Bronchial epithelial cell (primary cell): ENCODE measurements at regions not wholly inside any gene's neighbourhood (a gene's known extent, or its start where the extent isn't known, plus 50 kb on each side); places are given as distances from the start of the nearest gene placed in this dataset.
"Not testable (repeated sequence)": the region's sequence is repeated elsewhere in the genome, so short reads cannot be mapped to it uniquely, and the experiment has no call there.

Source experiments
- DNase-seq: peaks from one replicate; pipeline ENCODE4 v3.0.0-alpha.2; 2010; ENCODE audit warnings: low read depth
- FAIRE-seq: peaks from 2 replicates; lab custom pipeline; 2011; peaks lifted over from hg19 to GRCh38; lab: Jason Lieb, UNC
- H3K27me3 ChIP-seq: 2 replicates; pipeline ENCODE4 v1.5.1; 2011; ENCODE audit warnings: low read length; ENCODE audit not compliant: control insufficient read depth, insufficient read depth
- H3K36me3 ChIP-seq: 2 replicates; pipeline ENCODE4 v1.5.1; 2011; ENCODE audit warnings: low read length; ENCODE audit not compliant: control insufficient read depth, insufficient read depth
- H3K4me3 ChIP-seq: 2 replicates; pipeline ENCODE4 v1.5.1; 2011; ENCODE audit warnings: mild to moderate bottlenecking, low read depth, low read length, control low read depth
- TF ChIP-seq, protein P1 (sequence below): IDR thresholded peaks from 2 replicates; pipeline ENCODE4 v1.5.1; 2011; ENCODE audit warnings: mild to moderate bottlenecking, moderate library complexity, low read length, control low read depth, inconsistent platforms; ENCODE audit not compliant: insufficient read depth, severe bottlenecking

DNA sequence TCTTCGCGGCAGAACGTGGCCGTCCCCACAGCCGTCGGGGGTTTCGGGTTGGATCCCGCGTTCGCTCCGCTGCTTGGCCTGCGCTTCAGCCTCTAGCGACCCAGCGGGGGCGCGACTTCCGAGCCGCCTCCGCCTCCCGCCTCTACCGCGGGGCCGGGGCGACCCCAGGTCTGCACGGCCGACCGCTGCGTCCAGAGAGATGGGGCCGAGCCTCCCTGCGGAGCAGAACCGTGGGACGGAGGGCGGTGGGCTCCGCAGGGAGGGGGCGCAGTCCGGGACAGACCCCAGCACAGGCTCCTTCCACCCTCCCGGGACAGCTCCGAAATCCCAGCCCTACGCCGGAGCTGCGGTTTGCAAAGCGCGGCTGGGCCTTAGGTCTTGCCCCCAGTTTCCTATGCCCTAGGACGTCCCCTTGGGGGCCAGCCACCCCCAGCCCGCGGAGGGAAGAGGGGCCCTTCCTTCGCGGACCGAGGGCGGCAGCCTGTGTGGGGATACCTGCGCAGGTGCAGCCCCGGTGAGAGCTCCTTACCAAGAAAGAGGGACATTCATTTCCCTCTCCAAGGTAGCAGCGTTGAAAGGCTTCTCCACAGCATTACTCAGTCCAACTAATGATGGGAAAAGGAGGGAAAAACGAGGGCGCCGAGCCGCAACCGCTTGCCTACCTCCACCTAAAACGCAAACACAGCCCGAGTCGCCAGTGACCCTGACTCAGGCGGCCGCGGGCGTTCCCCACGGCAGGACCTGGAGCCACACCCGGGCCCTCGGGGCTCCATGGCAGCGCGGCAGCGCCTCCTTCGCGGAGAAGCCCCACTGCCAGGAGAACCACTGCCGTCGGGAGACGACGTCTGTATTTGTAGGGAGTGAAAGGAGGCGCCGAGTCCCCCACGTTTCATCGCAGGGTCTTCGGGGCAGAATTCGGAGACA lies 115.7 kb downstream of the BMS1 start:
- Histone ChIP-seq H3K4me3 (no peak overlapping the region), H3K27me3 (no peaks in the 10 kb centered on the region), H3K36me3 (no peaks in the 10 kb centered on the region)
- TF ChIP-seq, protein P1, sequence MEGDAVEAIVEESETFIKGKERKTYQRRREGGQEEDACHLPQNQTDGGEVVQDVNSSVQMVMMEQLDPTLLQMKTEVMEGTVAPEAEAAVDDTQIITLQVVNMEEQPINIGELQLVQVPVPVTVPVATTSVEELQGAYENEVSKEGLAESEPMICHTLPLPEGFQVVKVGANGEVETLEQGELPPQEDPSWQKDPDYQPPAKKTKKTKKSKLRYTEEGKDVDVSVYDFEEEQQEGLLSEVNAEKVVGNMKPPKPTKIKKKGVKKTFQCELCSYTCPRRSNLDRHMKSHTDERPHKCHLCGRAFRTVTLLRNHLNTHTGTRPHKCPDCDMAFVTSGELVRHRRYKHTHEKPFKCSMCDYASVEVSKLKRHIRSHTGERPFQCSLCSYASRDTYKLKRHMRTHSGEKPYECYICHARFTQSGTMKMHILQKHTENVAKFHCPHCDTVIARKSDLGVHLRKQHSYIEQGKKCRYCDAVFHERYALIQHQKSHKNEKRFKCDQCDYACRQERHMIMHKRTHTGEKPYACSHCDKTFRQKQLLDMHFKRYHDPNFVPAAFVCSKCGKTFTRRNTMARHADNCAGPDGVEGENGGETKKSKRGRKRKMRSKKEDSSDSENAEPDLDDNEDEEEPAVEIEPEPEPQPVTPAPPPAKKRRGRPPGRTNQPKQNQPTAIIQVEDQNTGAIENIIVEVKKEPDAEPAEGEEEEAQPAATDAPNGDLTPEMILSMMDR, result no peak
- FAIRE-seq (no peak), DNase-seq (no peak)

DNA sequence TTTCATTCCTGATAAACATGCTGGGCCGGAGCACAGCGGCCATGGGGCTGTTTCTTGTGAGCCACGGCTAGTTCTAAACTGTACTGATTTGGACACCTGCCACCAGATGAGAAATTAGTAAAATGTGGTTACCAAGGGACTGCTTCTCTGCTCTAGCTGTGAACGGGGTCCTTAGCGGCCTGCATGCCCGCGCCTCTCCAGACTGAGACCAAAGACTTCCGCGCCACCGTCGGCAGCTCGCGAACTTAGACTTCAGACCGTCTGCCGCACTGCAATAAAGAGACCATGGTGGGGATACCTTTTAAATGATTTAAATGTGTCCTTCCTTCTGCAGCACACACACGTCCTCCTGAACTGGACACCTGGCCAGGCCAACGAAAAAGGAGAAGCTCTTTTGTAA lies 116.4 kb downstream of the BMS1 start:
- Histone ChIP-seq H3K36me3 (no peaks in the 10 kb centered on the region), H3K27me3 (no peaks in the 10 kb centered on the region), H3K4me3 (no peak overlapping the region)
- FAIRE-seq (no peak), DNase-seq (no peak)
- TF ChIP-seq, protein P1, result no peak

DNA sequence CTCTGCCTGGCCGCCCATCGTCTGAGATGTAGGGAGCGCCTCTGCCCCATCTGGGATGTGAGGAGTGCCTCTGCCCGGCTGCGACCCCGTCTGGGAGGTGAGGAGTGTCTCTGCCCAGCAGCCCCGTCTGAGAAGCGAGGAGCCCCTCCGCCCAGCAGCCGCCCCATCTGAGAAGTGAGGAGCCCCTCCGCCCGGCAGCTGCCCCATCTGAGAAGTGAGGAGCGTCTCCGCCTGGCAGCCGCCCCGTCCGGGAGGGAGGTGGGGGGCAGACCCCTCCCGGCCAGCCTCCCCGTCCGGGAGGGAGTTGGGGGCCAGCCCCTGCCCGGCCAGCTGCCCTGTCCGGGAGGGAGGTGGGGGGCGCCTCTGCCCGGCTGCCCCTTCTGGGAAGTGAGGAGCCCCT lies 117.8 kb downstream of the BMS1 start:
- not testable (repeated sequence) for H3K36me3 ChIP-seq, H3K4me3 ChIP-seq, DNase-seq, H3K27me3 ChIP-seq, FAIRE-seq

- TF ChIP-seq, protein P1, result no peak
- no peak overlapping the region for H3K4me3 ChIP-seq
- no peak for DNase-seq
- no peaks in the 10 kb centered on the region for H3K27me3 ChIP-seq
- no peaks in the 10 kb centered on the region for H3K36me3 ChIP-seq
- no peak for FAIRE-seq
Measured at GRCh38 chr10:42911359-42911758, 128.8 kb downstream of the BMS1 start.

DNA sequence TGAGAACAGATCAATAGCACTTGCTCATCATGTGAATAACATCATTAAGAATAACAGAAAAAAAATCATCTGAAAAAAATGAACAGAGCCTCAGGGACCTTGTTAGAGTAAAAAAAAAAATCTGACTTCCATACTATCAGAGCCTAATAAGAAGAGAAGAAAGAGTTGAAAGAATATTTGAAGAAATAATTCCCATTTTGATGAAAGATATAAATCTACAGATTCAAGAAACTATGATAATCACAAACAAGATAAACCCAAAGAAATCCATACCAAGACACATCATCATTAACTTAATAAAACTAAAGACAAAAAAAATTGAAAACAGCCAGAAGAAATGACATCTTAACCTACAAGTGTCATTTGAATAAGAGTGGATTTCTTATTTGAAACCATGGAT lies 134.4 kb downstream of the BMS1 start:
- Histone ChIP-seq H3K4me3 (no peak overlapping the region), H3K36me3 (no peaks in the 10 kb centered on the region), H3K27me3 (no peaks in the 10 kb centered on the region)
- TF ChIP-seq, protein P1, result no peak
- no peak for DNase-seq
- FAIRE-seq, result no peak

DNA sequence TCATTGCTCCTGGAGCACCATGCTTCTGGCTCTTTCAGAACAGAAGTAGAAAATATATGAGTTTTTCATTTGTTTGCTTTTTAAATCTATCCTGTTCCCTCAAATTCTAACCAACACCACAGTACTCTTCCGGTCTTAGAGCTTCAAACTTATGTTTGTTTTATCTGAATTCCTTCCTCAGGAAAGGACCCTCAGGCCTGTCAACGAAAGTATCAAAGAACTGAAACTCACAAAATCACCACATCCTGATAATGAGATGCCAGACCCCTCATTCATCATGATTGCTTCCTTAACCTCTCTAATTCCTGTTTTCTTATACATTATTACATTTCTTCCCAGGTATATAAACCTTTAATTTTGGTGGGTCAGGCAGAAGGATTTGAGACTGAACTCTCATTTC lies 135.2 kb downstream of the BMS1 start:
- FAIRE-seq (no peak), DNase-seq (no peak)
- Histone ChIP-seq H3K36me3 (no peaks in the 10 kb centered on the region), H3K4me3 (no peak overlapping the region), H3K27me3 (no peaks in the 10 kb centered on the region)
- TF ChIP-seq, protein P1, result no peak
